ENCODE measurements at regions not wholly inside any gene's neighbourhood (a gene's known extent, or its start where the extent isn't known, plus 50 kb on each side); places are given as distances from the start of the nearest gene placed in this dataset.

GRCh38 chr13:47474326-47474725 lies 526.7 kb downstream of the SUCLA2 start:
- Histone ChIP-seq H3K36me3 (ENCODE audit: control insufficient read depth in 4 of 4, insufficient read depth in 3 of 4, low read depth in 1 of 4, low read length in 3 of 4) (no peaks in the 10 kb centered on the region), H3K27ac (ENCODE audit: low read depth in 1 of 2, low read length in 2 of 2) (peak overlapping the region; percentile 72 to 81), H3K9me3 (ENCODE audit: control insufficient read depth in 4 of 4, low read length in 3 of 4) (no peaks in the 10 kb centered on the region), H3K4me1 (ENCODE audit: control insufficient read depth in 4 of 4, insufficient read depth in 4 of 4, low read length in 3 of 4) (peaks cover 0 to 19% (median 9%) of the 10 kb centered on the region in 4 donors), H3K27me3 (ENCODE audit: control insufficient read depth in 4 of 4, insufficient read depth in 4 of 4, low read length in 3 of 4) (no peaks in the 10 kb centered on the region), H3K9ac (ENCODE audit: low read depth in 1 of 2, low read length in 2 of 2) (peak overlapping the region in 1 of 2 donors; percentile 61), H3K4me3 (ENCODE audit: low read depth in 1 of 3, low read length in 3 of 3) (peak overlapping the region in 2 of 3 donors; percentile 30 to 48)
- no peak for DNase-seq (ENCODE audit: low spot score)
- TF ChIP-seq ZBTB33 (IDR thresholded peaks at IDR 0.05), result no peak
- no peak for TF ChIP-seq YY1 (IDR thresholded peaks at IDR 0.05)
- TF ChIP-seq REST (IDR thresholded peaks at IDR 0.05), result no peak
- TF ChIP-seq TAF1 (conservative IDR thresholded peaks at IDR 0.05), result no peak
- no peak for TF ChIP-seq GABPA (IDR thresholded peaks at IDR 0.05 in 1 of 2, conservative IDR thresholded peaks at IDR 0.05 in 1 of 2)
- TF ChIP-seq CTCF (IDR thresholded peaks at IDR 0.05; ENCODE audit: low read depth, low read length, missing input control), result no peak
- TF ChIP-seq SP1 (IDR thresholded peaks at IDR 0.05), result no peak
- no peak for TF ChIP-seq RAD21 (IDR thresholded peaks at IDR 0.05)
- no peak for TF ChIP-seq HNF4A (conservative IDR thresholded peaks at IDR 0.05)
- no peak for TF ChIP-seq RXRA (IDR thresholded peaks at IDR 0.05)
- WGBS, result 40% methylated on average over 2 of the region's 2 CpGs

GRCh38 chr13:47472516-47472915 lies 528.6 kb downstream of the SUCLA2 start:
- TF ChIP-seq MAX (IDR thresholded peaks at IDR 0.05), result no peak
- TF ChIP-seq TAF1 (conservative IDR thresholded peaks at IDR 0.05), result no peak
- TF ChIP-seq EGR1 (IDR thresholded peaks at IDR 0.05; ENCODE audit: low read depth in 2 of 2), result no peak
- DNase-seq (ENCODE audit: low spot score), result no peak
- Histone ChIP-seq H3K9ac (ENCODE audit: low read depth in 1 of 2, low read length in 2 of 2) (no peak overlapping the region), H3K9me3 (ENCODE audit: control insufficient read depth in 4 of 4, low read length in 3 of 4) (no peaks in the 10 kb centered on the region), H3K27ac (ENCODE audit: low read depth in 1 of 2, low read length in 2 of 2) (no peak overlapping the region), H3K36me3 (ENCODE audit: control insufficient read depth in 4 of 4, insufficient read depth in 3 of 4, low read depth in 1 of 4, low read length in 3 of 4) (no peaks in the 10 kb centered on the region), H3K4me3 (ENCODE audit: low read depth in 1 of 3, low read length in 3 of 3) (no peak overlapping the region), H3K4me1 (ENCODE audit: control insufficient read depth in 4 of 4, insufficient read depth in 4 of 4, low read length in 3 of 4) (peaks cover 0 to 12% (median 5%) of the 10 kb centered on the region in 4 donors), H3K27me3 (ENCODE audit: control insufficient read depth in 4 of 4, insufficient read depth in 4 of 4, low read length in 3 of 4) (no peaks in the 10 kb centered on the region)
- 81% methylated on average over 2 of the region's 2 CpGs for WGBS
